ENCODE measurements at regions not wholly inside any gene's neighbourhood (a gene's known extent, or its start where the extent isn't known, plus 50 kb on each side); places are given as distances from the start of the nearest gene placed in this dataset.
A peak's percentile ranks its signal among the peaks of the same experiment; 100 is the strongest.

- no peak overlapping the region for H3K27ac Mint-ChIP-seq
- H3K27me3 Mint-ChIP-seq, result peaks cover 4% of the 10 kb centered on the region
- no peaks in the 10 kb centered on the region for H3K4me1 Mint-ChIP-seq
- H3K4me3 Mint-ChIP-seq, result no peak overlapping the region
- peaks cover 1% of the 10 kb centered on the region for H3K36me3 Mint-ChIP-seq
- H3K9me3 Mint-ChIP-seq, result peaks cover under 1 to 3% (median 1%) of the 10 kb centered on the region in 3 donors
Measured at GRCh38 chr16:17633181-17633951, 162.6 kb upstream of the XYLT1 start.

DNA sequence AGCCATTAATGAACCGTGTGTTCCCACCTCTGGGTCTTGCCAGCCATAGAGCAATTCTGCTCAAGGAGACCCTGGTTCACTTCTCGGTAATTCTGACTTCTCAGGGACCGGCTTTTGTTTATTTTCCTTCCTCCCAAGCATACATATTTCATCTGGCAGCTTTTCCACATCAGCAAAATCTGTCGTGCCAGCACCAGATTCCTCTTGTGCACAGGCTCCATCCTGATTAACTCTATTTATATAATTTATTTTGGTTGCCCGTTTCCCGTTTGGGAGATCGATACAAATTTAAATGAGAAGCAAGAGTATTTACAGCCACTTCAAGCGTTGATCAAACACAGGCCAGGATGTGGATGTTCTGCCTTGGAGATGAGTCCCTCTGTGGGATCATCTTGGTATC is 161.9 kb upstream of the XYLT1 start:
- peaks cover 4% of the 10 kb centered on the region for H3K27me3 Mint-ChIP-seq
- peaks cover 1 to 4% (median 3%) of the 10 kb centered on the region in 3 donors for H3K9me3 Mint-ChIP-seq
- H3K4me1 Mint-ChIP-seq, result no peaks in the 10 kb centered on the region
- no peak overlapping the region for H3K4me3 Mint-ChIP-seq
- peaks cover 1% of the 10 kb centered on the region for H3K36me3 Mint-ChIP-seq
- no peak overlapping the region for H3K27ac Mint-ChIP-seq

GRCh38 chr16:17629936-17630335 is 159.2 kb upstream of the XYLT1 start:
- Mint-ChIP-seq H3K36me3 (peaks cover 6% of the 10 kb centered on the region), H3K4me3 (no peak overlapping the region), H3K27ac (peak overlapping the region in 1 of 3 donors; percentile 60), H3K4me1 (no peaks in the 10 kb centered on the region), H3K27me3 (peaks cover 6% of the 10 kb centered on the region), H3K9me3 (peaks cover 8 to 20% (median 14%) of the 10 kb centered on the region in 3 donors)

DNA sequence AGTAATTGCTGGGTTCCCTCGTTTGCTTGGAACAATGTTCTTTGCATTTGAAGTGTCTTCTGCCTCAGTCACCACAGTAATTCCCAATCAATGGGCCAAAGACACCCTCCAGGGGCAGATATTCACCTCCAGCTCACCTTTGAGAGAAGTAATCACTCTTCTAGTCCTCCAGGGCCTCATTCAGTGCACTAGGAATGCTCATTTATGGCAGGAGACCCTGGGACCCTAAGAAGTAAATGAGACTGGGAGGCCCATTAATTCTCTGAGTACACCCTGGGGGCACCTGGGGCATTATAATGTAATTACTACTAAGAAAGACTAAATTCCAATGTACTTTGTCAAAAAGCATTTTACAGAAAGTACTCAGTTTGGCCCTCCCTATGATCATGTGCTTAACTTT is 158.2 kb upstream of the XYLT1 start:
- peaks cover 9 to 23% (median 21%) of the 10 kb centered on the region in 3 donors for H3K9me3 Mint-ChIP-seq
- H3K36me3 Mint-ChIP-seq, result peaks cover 6% of the 10 kb centered on the region
- no peak overlapping the region for H3K27ac Mint-ChIP-seq
- no peak overlapping the region for H3K4me3 Mint-ChIP-seq
- peaks cover 6% of the 10 kb centered on the region for H3K27me3 Mint-ChIP-seq
- no peaks in the 10 kb centered on the region for H3K4me1 Mint-ChIP-seq

GRCh38 chr16:17622366-17622765 is 151.6 kb upstream of the XYLT1 start:
- no peaks in the 10 kb centered on the region for H3K4me1 Mint-ChIP-seq

GRCh38 chr16:17619261-17619660 is 148.5 kb upstream of the XYLT1 start:
- peaks cover 1 to 5% (median 1%) of the 10 kb centered on the region in 3 donors for H3K9me3 Mint-ChIP-seq
- peaks cover 3% of the 10 kb centered on the region for H3K27me3 Mint-ChIP-seq
- H3K4me3 Mint-ChIP-seq, result no peak overlapping the region
- no peaks in the 10 kb centered on the region for H3K4me1 Mint-ChIP-seq
- H3K27ac Mint-ChIP-seq, result no peak overlapping the region
- H3K36me3 Mint-ChIP-seq, result peaks cover 2% of the 10 kb centered on the region

More at GRCh38 chr16:17622366-17622765, 151.6 kb upstream of the XYLT1 start:
- Mint-ChIP-seq H3K4me3 (no peak overlapping the region), H3K9me3 (peaks cover 7 to 23% (median 18%) of the 10 kb centered on the region in 3 donors), H3K27me3 (peaks cover 5% of the 10 kb centered on the region), H3K27ac (no peak overlapping the region), H3K36me3 (peaks cover 6% of the 10 kb centered on the region)

GRCh38 chr16:17617021-17617552 is 146.3 kb upstream of the XYLT1 start:
- peaks cover 0 to 1% (median 0%) of the 10 kb centered on the region in 3 donors for H3K9me3 Mint-ChIP-seq
- H3K27ac Mint-ChIP-seq, result no peak overlapping the region
- H3K36me3 Mint-ChIP-seq, result peaks cover 2% of the 10 kb centered on the region
- H3K4me3 Mint-ChIP-seq, result no peak overlapping the region
- H3K4me1 Mint-ChIP-seq, result no peaks in the 10 kb centered on the region
- peaks cover 1% of the 10 kb centered on the region for H3K27me3 Mint-ChIP-seq

- Mint-ChIP-seq H3K4me3 (no peak overlapping the region), H3K27ac (no peak overlapping the region), H3K4me1 (peaks cover 0 to 3% (median 0%) of the 10 kb centered on the region in 3 donors), H3K27me3 (peaks cover 1% of the 10 kb centered on the region), H3K9me3 (peaks cover 0 to 1% (median 0%) of the 10 kb centered on the region in 3 donors), H3K36me3 (peaks cover 2% of the 10 kb centered on the region)
Measured at GRCh38 chr16:17612336-17612735, 141.6 kb upstream of the XYLT1 start.

GRCh38 chr16:17607609-17608008 is 136.8 kb upstream of the XYLT1 start:
- peak overlapping the region in 1 of 4 donors; percentile 46 for H3K4me3 Mint-ChIP-seq
- peaks cover 2% of the 10 kb centered on the region for H3K36me3 Mint-ChIP-seq
- H3K27me3 Mint-ChIP-seq, result peaks cover 4% of the 10 kb centered on the region
- peaks cover 0 to 3% (median 0%) of the 10 kb centered on the region in 3 donors for H3K9me3 Mint-ChIP-seq
- no peak overlapping the region for H3K27ac Mint-ChIP-seq
- peaks cover 0 to 5% (median 0%) of the 10 kb centered on the region in 3 donors for H3K4me1 Mint-ChIP-seq

DNA sequence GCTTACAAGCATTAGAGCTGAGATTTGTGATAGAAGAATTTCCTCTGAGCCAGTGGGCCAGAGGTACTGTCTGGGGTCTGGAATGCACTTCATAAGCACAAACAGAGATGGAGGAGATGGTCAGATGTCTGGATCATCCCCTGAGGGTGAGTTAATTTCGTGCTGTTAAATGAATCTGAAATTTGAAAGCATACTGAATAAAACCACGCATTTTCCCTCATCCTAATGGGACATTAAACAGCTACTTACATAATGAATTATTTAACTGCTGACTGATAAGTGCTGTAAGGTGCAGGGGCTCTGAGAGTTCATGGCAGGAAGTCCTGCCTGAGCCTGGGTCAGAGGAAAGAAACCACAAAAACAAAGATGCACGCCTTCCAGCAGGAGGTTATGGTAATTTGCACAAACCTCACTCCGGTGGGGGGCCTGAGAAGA is 136.3 kb upstream of the XYLT1 start:
- Mint-ChIP-seq H3K9me3 (peaks cover 0 to 3% (median 0%) of the 10 kb centered on the region in 3 donors), H3K4me1 (peaks cover 0 to 5% (median 0%) of the 10 kb centered on the region in 3 donors), H3K27ac (peak overlapping the region in 1 of 3 donors; percentile 36), H3K4me3 (no peak overlapping the region), H3K27me3 (peaks cover 4% of the 10 kb centered on the region), H3K36me3 (peaks cover 2% of the 10 kb centered on the region)

DNA sequence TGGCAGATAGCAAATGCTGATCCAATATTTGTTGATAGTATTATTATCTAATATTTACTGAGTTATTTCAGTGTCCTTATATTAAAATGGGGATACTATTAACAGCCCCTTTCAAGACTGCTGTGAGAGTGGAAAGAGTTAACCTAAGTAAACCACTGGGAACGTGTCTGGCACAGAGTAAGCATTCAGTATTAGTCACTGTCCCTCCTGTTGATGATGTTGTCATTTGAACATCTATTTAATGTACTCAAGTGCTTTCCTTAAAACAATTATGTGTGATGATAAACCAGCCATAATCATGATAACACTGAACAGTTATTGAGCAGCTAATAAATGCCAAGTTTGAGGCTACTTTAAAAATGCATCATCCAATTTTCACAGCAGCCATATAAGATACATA is 135.7 kb upstream of the XYLT1 start:
- no peak overlapping the region for H3K4me3 Mint-ChIP-seq
- H3K27me3 Mint-ChIP-seq, result peaks cover 4% of the 10 kb centered on the region
- H3K27ac Mint-ChIP-seq, result peak overlapping the region in 1 of 3 donors; percentile 36
- peaks cover 0 to 5% (median 0%) of the 10 kb centered on the region in 3 donors for H3K4me1 Mint-ChIP-seq
- H3K9me3 Mint-ChIP-seq, result peaks cover 0 to 3% (median 0%) of the 10 kb centered on the region in 3 donors
- H3K36me3 Mint-ChIP-seq, result peaks cover 2% of the 10 kb centered on the region

DNA sequence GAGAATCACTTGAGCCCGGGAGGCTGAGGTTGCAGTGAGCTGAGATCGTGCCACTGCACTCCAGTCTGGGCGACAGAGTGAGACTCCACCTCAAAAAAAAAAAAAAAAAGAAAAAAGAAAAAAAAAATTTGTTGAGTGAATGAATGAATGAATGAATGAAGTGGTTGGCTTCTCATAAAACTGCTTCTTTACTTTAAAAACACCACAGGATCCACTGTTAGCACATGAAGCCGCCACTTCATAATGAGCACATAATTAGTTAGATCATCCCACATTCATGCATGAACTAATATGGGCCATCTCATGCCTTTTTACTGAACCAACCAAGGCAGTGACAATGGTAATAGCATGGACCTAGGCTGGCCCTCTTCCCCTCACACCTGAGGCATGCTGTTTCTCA is 135.0 kb upstream of the XYLT1 start:
- H3K36me3 Mint-ChIP-seq, result peaks cover 2% of the 10 kb centered on the region
- H3K27ac Mint-ChIP-seq, result no peak overlapping the region
- no peak overlapping the region for H3K4me3 Mint-ChIP-seq
- H3K27me3 Mint-ChIP-seq, result peaks cover 4% of the 10 kb centered on the region
- peaks cover 0 to 3% (median 0%) of the 10 kb centered on the region in 3 donors for H3K9me3 Mint-ChIP-seq
- peaks cover 0 to 5% (median 0%) of the 10 kb centered on the region in 3 donors for H3K4me1 Mint-ChIP-seq

DNA sequence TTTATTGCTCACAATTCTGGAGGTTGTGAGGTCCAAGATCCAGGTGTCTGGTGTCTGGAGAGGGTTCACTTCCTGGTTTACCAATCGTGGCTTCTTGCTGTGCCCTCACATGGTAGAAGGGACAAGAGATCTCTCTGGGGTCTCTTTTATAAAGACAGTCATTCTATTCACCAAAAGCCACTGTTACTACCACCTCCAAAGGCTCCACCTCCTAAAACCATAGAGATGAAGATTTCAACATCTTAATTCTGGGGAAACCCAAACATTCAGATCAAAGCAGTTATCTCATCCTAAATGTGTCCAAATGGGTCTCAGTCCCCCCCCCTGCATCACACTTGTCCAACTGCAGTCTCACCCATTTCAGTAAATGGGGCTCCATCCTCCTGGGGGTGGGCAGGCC is 132.9 kb upstream of the XYLT1 start:
- no peak overlapping the region for H3K27ac Mint-ChIP-seq
- peaks cover 5 to 11% (median 5%) of the 10 kb centered on the region in 3 donors for H3K9me3 Mint-ChIP-seq
- H3K4me3 Mint-ChIP-seq, result no peak overlapping the region
- peaks cover 4% of the 10 kb centered on the region for H3K27me3 Mint-ChIP-seq
- peaks cover 0 to 5% (median 0%) of the 10 kb centered on the region in 3 donors for H3K4me1 Mint-ChIP-seq
- H3K36me3 Mint-ChIP-seq, result peaks cover 2% of the 10 kb centered on the region

- H3K36me3 Mint-ChIP-seq, result no peaks in the 10 kb centered on the region
- peaks cover 0 to 2% (median 0%) of the 10 kb centered on the region in 3 donors for H3K4me1 Mint-ChIP-seq
- H3K9me3 Mint-ChIP-seq, result peaks cover 5 to 14% (median 13%) of the 10 kb centered on the region in 3 donors
- H3K4me3 Mint-ChIP-seq, result no peak overlapping the region
- H3K27ac Mint-ChIP-seq, result no peak overlapping the region
- H3K27me3 Mint-ChIP-seq, result peaks cover 4% of the 10 kb centered on the region
Measured at GRCh38 chr16:17602678-17603077, 131.9 kb upstream of the XYLT1 start.

DNA sequence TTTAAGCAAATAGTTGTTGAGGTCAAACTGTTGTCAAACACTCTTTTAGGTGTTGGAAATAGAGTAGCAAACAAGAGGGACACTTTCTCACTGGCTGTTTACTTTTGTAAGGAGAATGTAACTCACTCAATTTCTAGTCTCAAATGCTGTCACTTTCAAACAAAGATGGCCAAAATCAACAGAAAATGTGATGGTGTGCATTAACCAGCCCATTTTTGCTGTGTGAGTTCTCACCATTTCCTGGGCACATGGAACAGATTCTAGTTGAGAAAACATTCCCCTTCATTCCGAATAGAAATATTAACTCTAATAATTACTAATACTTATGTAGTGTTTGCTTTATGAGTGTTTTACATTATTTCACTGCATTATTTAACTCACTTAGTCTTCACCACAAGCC is 128.2 kb upstream of the XYLT1 start:
- Mint-ChIP-seq H3K27me3 (peaks cover 9% of the 10 kb centered on the region), H3K4me1 (no peaks in the 10 kb centered on the region), H3K36me3 (no peaks in the 10 kb centered on the region), H3K9me3 (peaks cover 5 to 17% (median 14%) of the 10 kb centered on the region in 3 donors), H3K27ac (no peak overlapping the region), H3K4me3 (no peak overlapping the region)

All from IgD-negative memory B cell (primary cell).